H9 (cell line): ENCODE measurements at regions not wholly inside any gene's neighbourhood (a gene's known extent, or its start where the extent isn't known, plus 50 kb on each side); places are given as distances from the start of the nearest gene placed in this dataset.
A peak's percentile ranks its signal among the peaks of the same experiment; 100 is the strongest.

Experiments used
- DNase-seq: peaks from one replicate; pipeline ENCODE4 v3.0.0-alpha.2; 2017
- H2AFZ ChIP-seq: one replicate; pipeline ENCODE4 v1.6.1; 2013; ENCODE audit warnings: mild to moderate bottlenecking, low read length, control low read depth, moderate library complexity
- H2AK5ac ChIP-seq: 2 replicates; pipeline ENCODE4 v1.6.1; 2013; ENCODE audit warnings: low read length, control low read depth, mixed read lengths; ENCODE audit not compliant: insufficient read length
- H2BK120ac ChIP-seq: one replicate; pipeline ENCODE4 v1.6.1; 2013; ENCODE audit warnings: low read depth, mild to moderate bottlenecking, low read length, control low read depth, inconsistent platforms; ENCODE audit not compliant: poor library complexity, severe bottlenecking
- H2BK12ac ChIP-seq: 2 replicates; pipeline ENCODE4 v1.6.1; 2013; ENCODE audit warnings: low read length, control low read depth, mixed read lengths, low read depth; ENCODE audit not compliant: insufficient read length
- H2BK15ac ChIP-seq: 2 replicates; pipeline ENCODE4 v1.6.1; 2013; ENCODE audit warnings: low read depth, low read length, control low read depth
- H2BK20ac ChIP-seq: one replicate; pipeline ENCODE4 v1.6.1; 2013; ENCODE audit warnings: low read depth, mild to moderate bottlenecking, low read length, control low read depth, inconsistent platforms; ENCODE audit not compliant: poor library complexity, severe bottlenecking
- H2BK5ac ChIP-seq: 2 replicates; pipeline ENCODE4 v1.6.1; 2013; ENCODE audit warnings: low read length, control low read depth, mixed read lengths; ENCODE audit not compliant: insufficient read length
- H3K14ac ChIP-seq: 2 replicates; pipeline ENCODE4 v1.6.1; 2013; ENCODE audit warnings: low read length, control low read depth; ENCODE audit not compliant: insufficient read depth
- H3K18ac ChIP-seq: 2 replicates; pipeline ENCODE4 v1.6.1; 2013; ENCODE audit warnings: low read depth, mild to moderate bottlenecking, mixed read lengths, low read length, control low read depth; ENCODE audit not compliant: insufficient read length
- H3K23ac ChIP-seq: 2 replicates; pipeline ENCODE4 v1.6.1; 2013; ENCODE audit warnings: low read length, control low read depth, mixed read lengths, low read depth; ENCODE audit not compliant: insufficient read length
- H3K23me2 ChIP-seq: 2 replicates; pipeline ENCODE4 v1.6.1; 2013; ENCODE audit warnings: low read depth, mild to moderate bottlenecking, mixed read lengths, low read length, control low read depth; ENCODE audit not compliant: insufficient read length, poor library complexity, severe bottlenecking
- H3K27ac ChIP-seq: 2 replicates; pipeline ENCODE4 v1.5.1; 2013; ENCODE audit warnings: low read length, control low read depth, mixed read lengths, low read depth; ENCODE audit not compliant: insufficient read length
- H3K27me3 ChIP-seq: 2 replicates; pipeline ENCODE4 v1.6.1; 2013; ENCODE audit warnings: low read length, control low read depth, inconsistent platforms; ENCODE audit not compliant: insufficient read depth
- H3K4ac ChIP-seq: 2 replicates; pipeline ENCODE4 v1.6.1; 2013; ENCODE audit warnings: low read depth, mild to moderate bottlenecking, control low read depth, inconsistent platforms, low read length, moderate library complexity
- H3K4me1 ChIP-seq: 2 replicates; pipeline ENCODE4 v1.6.1; 2013; ENCODE audit warnings: low read length, control low read depth, inconsistent platforms; ENCODE audit not compliant: insufficient read depth
- H3K4me2 ChIP-seq: 2 replicates; pipeline ENCODE4 v1.6.1; 2013; ENCODE audit warnings: low read length, control low read depth, mixed read lengths; ENCODE audit not compliant: insufficient read length, insufficient read depth
- H3K56ac ChIP-seq: 2 replicates; pipeline ENCODE4 v1.6.1; 2013; ENCODE audit warnings: low read depth, mild to moderate bottlenecking, mixed read lengths, low read length, control low read depth; ENCODE audit not compliant: insufficient read length
- H3K79me1 ChIP-seq: 2 replicates; pipeline ENCODE4 v1.6.1; 2013; ENCODE audit warnings: low read depth, mild to moderate bottlenecking, moderate library complexity, low read length, control low read depth, inconsistent platforms; ENCODE audit not compliant: insufficient read depth, poor library complexity, severe bottlenecking
- H3K79me2 ChIP-seq: 2 replicates; pipeline ENCODE4 v1.6.1; 2013; ENCODE audit warnings: low read length, control low read depth, inconsistent platforms; ENCODE audit not compliant: insufficient read depth
- H3K9ac ChIP-seq: 2 replicates; pipeline ENCODE4 v1.6.1; 2013; ENCODE audit warnings: low read length, control low read depth, mixed read lengths; ENCODE audit not compliant: insufficient read length; ENCODE audit errors: extremely low read depth
- H3K9me3 ChIP-seq: one replicate; pipeline ENCODE4 v1.6.1; 2013; ENCODE audit warnings: low read depth, low read length, inconsistent platforms; ENCODE audit not compliant: control insufficient read depth
- H3T11ph ChIP-seq: one replicate; pipeline ENCODE4 v1.6.1; 2013; ENCODE audit warnings: mild to moderate bottlenecking, low read length, control low read depth, inconsistent platforms
- H4K20me1 ChIP-seq: one replicate; pipeline ENCODE4 v1.6.1; 2013; ENCODE audit not compliant: control insufficient read depth, insufficient read length, insufficient read depth
- H4K5ac ChIP-seq: 2 replicates; pipeline ENCODE4 v1.6.1; 2013; ENCODE audit warnings: low read depth, mild to moderate bottlenecking, mixed read lengths, low read length, control low read depth; ENCODE audit not compliant: insufficient read length
- H4K8ac ChIP-seq: replicated peaks from 2 replicates; pipeline ENCODE4 v1.6.1; 2013; ENCODE audit warnings: low read length, control low read depth, mixed read lengths, low read depth; ENCODE audit not compliant: insufficient read length
- H4K91ac ChIP-seq: 2 replicates; pipeline ENCODE4 v1.6.1; 2013; ENCODE audit warnings: low read depth, mild to moderate bottlenecking, moderate library complexity, mixed read lengths, low read length, control low read depth; ENCODE audit not compliant: insufficient read length
- H3K27ac Mint-ChIP-seq, 3 experiments: 2 replicates in 2 of 3; 3 replicates in 1 of 3; pipeline ENCODE4 v1.8.0; 2020 to 2021; ENCODE audit warnings: mixed read lengths in 3 of 3, mild to moderate bottlenecking in 1 of 3, moderate library complexity in 1 of 3
- H3K27me3 Mint-ChIP-seq: 2 replicates; pipeline ENCODE4 v1.8.0; 2021; ENCODE audit warnings: low read depth, mild to moderate bottlenecking, moderate library complexity, mixed read lengths
- H3K36me3 Mint-ChIP-seq, 3 experiments: 2 replicates in 2 of 3; 3 replicates in 1 of 3; pipeline ENCODE4 v1.8.0; 2020 to 2021; ENCODE audit warnings: low read depth in 3 of 3, mixed read lengths in 3 of 3; ENCODE audit not compliant: insufficient read depth in 1 of 3
- H3K4me1 Mint-ChIP-seq, 2 experiments: 2 replicates each; pipeline ENCODE4 v1.8.0; 2020; ENCODE audit warnings: mixed read lengths in 2 of 2
- H3K4me3 Mint-ChIP-seq, 2 experiments: 2 replicates in 1 of 2; 3 replicates in 1 of 2; pipeline ENCODE4 v1.8.0; 2020 to 2021; ENCODE audit warnings: mild to moderate bottlenecking in 2 of 2, mixed read lengths in 2 of 2, moderate library complexity in 1 of 2
- H3K9me3 Mint-ChIP-seq, 2 experiments: 2 replicates in 1 of 2; 3 replicates in 1 of 2; pipeline ENCODE4 v1.8.0; 2020; ENCODE audit warnings: mild to moderate bottlenecking in 2 of 2, mixed read lengths in 2 of 2, moderate library complexity in 1 of 2
- CTCF ChIP-seq: fragments of 200-600 bp; sonication (generic); conservative IDR thresholded peaks from 3 replicates; pipeline ENCODE4 v1.8.0; 2021; ENCODE audit warnings: antibody characterized with exemption, mild to moderate bottlenecking
- WGBS: extraction: QIAGEN DNeasy Blood & Tissue Kit; methylation state at CpG from one replicate; pipeline ENCODE4 v1.1.7; 2013; ENCODE audit warnings: missing lambda C conversion rate, low lambda C conversion rate, mixed read lengths; ENCODE audit not compliant: insufficient read length; ENCODE audit errors: extremely low coverage; 5-methylcytosine and 5-hydroxymethylcytosine counted together

GRCh38 chr15:93162560-93162959 is 73.5 kb upstream of the RGMA start:
- Histone ChIP-seq H3K18ac (no peak overlapping the region), H3K79me1 (no peaks in the 10 kb centered on the region), H3K9me3 (no peaks in the 10 kb centered on the region), H2AK5ac (no peak overlapping the region), H2BK12ac (no peak overlapping the region), H3K23ac (no peak overlapping the region), H4K20me1 (no peaks in the 10 kb centered on the region), H3K56ac (no peak overlapping the region), H3K4me1 (no peaks in the 10 kb centered on the region), H4K91ac (no peak overlapping the region), H3K4ac (no peak overlapping the region), H2BK20ac (no peak overlapping the region), H3K14ac (no peak overlapping the region), H2AFZ (no peak overlapping the region), H2BK15ac (no peak overlapping the region), H3K4me2 (no peak overlapping the region), H3K23me2 (no peaks in the 10 kb centered on the region), H2BK120ac (no peak overlapping the region), H3K9ac (no peak overlapping the region), H3T11ph (no peak overlapping the region), H3K27me3 (no peaks in the 10 kb centered on the region), H2BK5ac (no peak overlapping the region), H3K27ac (no peak overlapping the region), H4K8ac (no peak overlapping the region), H4K5ac (no peak overlapping the region), H3K79me2 (no peaks in the 10 kb centered on the region)
- Mint-ChIP-seq H3K4me1 (peaks cover 9 to 31% of the 10 kb centered on the region in 2 experiments), H3K36me3 (no peaks in the 10 kb centered on the region; a peak in 1 of 7 replicates), H3K9me3 (no peaks in the 10 kb centered on the region), H3K4me3 (no peak overlapping the region), H3K27me3 (peaks cover 22% of the 10 kb centered on the region), H3K27ac (no peak overlapping the region)
- DNase-seq = no peak
- TF ChIP-seq CTCF = peak; percentile 54
- no CpG with 5 or more reads among the region's 5 CpGs for WGBS
